Colonic mucosa (tissue), 4 donors: ENCODE measurements at regions not wholly inside any gene's neighbourhood (a gene's known extent, or its start where the extent isn't known, plus 50 kb on each side); places are given as distances from the start of the nearest gene placed in this dataset.

ENCODE experiments used
- DNase-seq: peaks from one replicate; pipeline ENCODE4 v3.0.0-alpha.2; 2020
- H3K27ac ChIP-seq: fragments of 200-600 bp; one replicate; pipeline ENCODE4 v1.8.0; 2021
- H3K27me3 ChIP-seq: fragments of 200-600 bp; one replicate; pipeline ENCODE4 v1.8.0; 2021
- H3K36me3 ChIP-seq: fragments of 200-600 bp; one replicate; pipeline ENCODE4 v1.8.0; 2021
- H3K4me1 ChIP-seq: fragments of 200-600 bp; one replicate; pipeline ENCODE4 v1.8.0; 2021; ENCODE audit warnings: mild to moderate bottlenecking
- H3K4me3 ChIP-seq: fragments of 200-600 bp; one replicate; pipeline ENCODE4 v1.8.0; 2021
- H3K9ac ChIP-seq, 2 donors: one replicate each; pipeline ENCODE4 v1.7.0; 2013; ENCODE audit warnings: control low read depth in 2 of 2, low read depth in 2 of 2, low read length in 2 of 2
- H3K9me3 ChIP-seq: fragments of 200-600 bp; one replicate; pipeline ENCODE4 v1.8.0; 2021
- CTCF ChIP-seq: fragments of 200-600 bp; IDR thresholded peaks from one replicate; pipeline ENCODE4 v1.8.0; 2022; ENCODE audit warnings: antibody characterized with exemption, mild to moderate bottlenecking
- intact Hi-C: fragments of 100-400 bp; cut with DNase I; formaldehyde crosslinking; loops from one replicate; pipeline ENCODE4 v1.14.1; 2022
- donor health status: healthy.
- donor health status: DM: no; HTN: no; CAD: no.
- donor health status: DM: no; HTN: no; CAD: no.

DNA sequence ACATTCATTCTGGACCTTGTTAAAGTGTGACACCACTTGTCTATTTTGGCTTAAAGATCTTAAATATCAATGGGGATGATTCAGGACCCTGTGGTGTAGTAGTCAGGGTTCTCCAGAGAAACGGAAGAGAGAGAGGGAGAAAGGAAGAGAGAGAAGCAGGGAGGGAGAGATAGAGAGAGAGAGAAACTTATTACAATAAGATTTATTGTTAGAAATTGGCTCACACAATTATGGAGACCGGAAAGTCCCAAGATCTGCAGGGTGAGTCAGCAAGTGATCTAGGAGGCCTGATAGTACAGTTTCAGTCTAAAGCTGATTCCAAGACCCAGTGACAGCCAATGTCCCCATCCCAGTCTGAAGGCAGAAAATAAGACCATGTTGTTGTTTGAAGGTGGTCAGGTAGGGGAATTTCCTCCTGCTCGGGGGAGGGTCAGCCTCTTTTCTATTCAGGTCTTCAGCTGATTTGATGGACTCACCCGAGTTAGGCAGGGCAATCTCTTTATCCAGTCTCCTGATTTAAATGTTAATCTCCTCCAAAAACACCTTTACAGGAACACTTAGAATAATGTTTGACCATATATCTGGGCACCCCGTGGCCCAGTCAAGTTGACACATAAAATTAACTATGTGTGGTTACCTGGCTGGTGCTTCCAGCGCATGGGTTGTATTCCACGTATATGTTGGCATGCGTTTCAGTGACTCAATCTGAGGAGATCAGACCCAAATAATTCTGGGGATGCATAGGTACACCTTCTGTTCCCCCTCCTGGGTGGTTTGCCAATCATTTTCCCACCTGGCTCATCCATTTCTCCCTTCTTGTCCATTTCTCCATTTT lies 1350.5 kb downstream of the TBC1D22A start:
- H3K9ac ChIP-seq: no peak overlapping the region
- no peaks in the 10 kb centered on the region for H3K9me3 ChIP-seq
- TF ChIP-seq CTCF: no peak
- no peak overlapping the region for H3K27ac ChIP-seq
- no peak for DNase-seq
- H3K36me3 ChIP-seq: no peaks in the 10 kb centered on the region
- intact Hi-C loops: no loop called here
- no peaks in the 10 kb centered on the region for H3K4me1 ChIP-seq
- no peaks in the 10 kb centered on the region for H3K27me3 ChIP-seq
- H3K4me3 ChIP-seq: no peak overlapping the region

- TF ChIP-seq CTCF: no peak
- Histone ChIP-seq H3K9me3 (no peaks in the 10 kb centered on the region), H3K4me1 (no peaks in the 10 kb centered on the region), H3K36me3 (no peaks in the 10 kb centered on the region), H3K4me3 (no peak overlapping the region), H3K27me3 (no peaks in the 10 kb centered on the region), H3K27ac (no peak overlapping the region), H3K9ac (no peak overlapping the region)
- intact Hi-C loops: no loop called here
- no peak for DNase-seq
These were observed 1344.3 kb downstream of the TBC1D22A start for GRCh38 chr22:48106715-48107259.

- Histone ChIP-seq H3K4me1 (no peaks in the 10 kb centered on the region), H3K9ac (no peak overlapping the region), H3K36me3 (no peaks in the 10 kb centered on the region), H3K9me3 (no peaks in the 10 kb centered on the region), H3K27ac (no peak overlapping the region), H3K4me3 (no peak overlapping the region), H3K27me3 (no peaks in the 10 kb centered on the region)
- TF ChIP-seq CTCF: no peak
- DNase-seq: no peak
- intact Hi-C loops: no loop called here
These were observed 1343.8 kb downstream of the TBC1D22A start for GRCh38 chr22:48106215-48106614.

- no peaks in the 10 kb centered on the region for H3K9me3 ChIP-seq
- no peaks in the 10 kb centered on the region for H3K36me3 ChIP-seq
- no peaks in the 10 kb centered on the region for H3K27me3 ChIP-seq
- H3K4me3 ChIP-seq: no peak overlapping the region
- DNase-seq: peak; percentile 6
- no peak overlapping the region for H3K27ac ChIP-seq
- intact Hi-C loops: no loop called here
- no peaks in the 10 kb centered on the region for H3K4me1 ChIP-seq
- no peak for TF ChIP-seq CTCF
- H3K9ac ChIP-seq: no peak overlapping the region
These were observed 1342.8 kb downstream of the TBC1D22A start for GRCh38 chr22:48105259-48105658.

DNA sequence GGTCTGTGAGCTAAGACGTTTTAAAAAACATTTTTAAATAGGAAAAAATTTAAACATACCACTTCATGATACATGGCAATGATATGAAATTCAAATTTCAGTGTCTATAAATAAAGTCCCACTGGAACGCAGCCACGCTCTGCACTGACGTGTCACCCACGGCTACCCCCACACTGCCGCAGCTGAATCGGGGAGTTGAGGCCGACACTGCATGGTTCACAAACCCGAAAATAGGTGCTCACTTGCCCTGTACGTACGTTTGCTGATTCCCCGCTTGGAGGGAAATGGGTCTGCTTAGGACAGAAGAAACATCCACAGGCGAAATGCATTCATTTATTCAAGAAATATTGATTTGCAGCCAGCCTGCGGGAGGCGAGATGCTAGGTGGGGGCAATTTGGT lies 1342.3 kb downstream of the TBC1D22A start:
- no peak for DNase-seq
- Histone ChIP-seq H3K9me3 (no peaks in the 10 kb centered on the region), H3K9ac (no peak overlapping the region), H3K27me3 (no peaks in the 10 kb centered on the region), H3K36me3 (no peaks in the 10 kb centered on the region), H3K4me1 (no peaks in the 10 kb centered on the region), H3K27ac (no peak overlapping the region), H3K4me3 (no peak overlapping the region)
- TF ChIP-seq CTCF: no peak
- intact Hi-C loops: no loop called here
